Mesenchymal stem cell (in vitro differentiated cells and primary cell): ENCODE measurements at regions not wholly inside any gene's neighbourhood (a gene's known extent, or its start where the extent isn't known, plus 50 kb on each side); places are given as distances from the start of the nearest gene placed in this dataset.

Experiments used
- DNase-seq: peaks from one replicate; pipeline ENCODE4 v3.0.0-alpha.2; 2013
- H2AFZ ChIP-seq: one replicate; pipeline ENCODE4 v1.6.1; 2013; ENCODE audit warnings: low read depth, mild to moderate bottlenecking, control low read depth, inconsistent platforms, low read length, moderate library complexity
- H2AK5ac ChIP-seq: 2 replicates; pipeline ENCODE4 v1.6.1; 2013; ENCODE audit warnings: low read length, moderate library complexity, mild to moderate bottlenecking, inconsistent platforms; ENCODE audit not compliant: severe bottlenecking
- H2BK120ac ChIP-seq: one replicate; pipeline ENCODE4 v1.6.1; 2013; ENCODE audit warnings: low read depth, mild to moderate bottlenecking, inconsistent platforms, low read length, moderate library complexity
- H2BK12ac ChIP-seq, 2 experiments: one replicate each; pipeline ENCODE4 v1.6.1; 2013; ENCODE audit warnings: inconsistent platforms in 2 of 2, low read length in 2 of 2, mild to moderate bottlenecking in 2 of 2, moderate library complexity in 2 of 2, control low read depth in 1 of 2
- H2BK15ac ChIP-seq: one replicate; pipeline ENCODE4 v1.6.1; 2013; ENCODE audit warnings: mild to moderate bottlenecking, low read depth, inconsistent platforms; ENCODE audit not compliant: poor library complexity, severe bottlenecking
- H2BK5ac ChIP-seq: 2 replicates; pipeline ENCODE4 v1.6.1; 2013; ENCODE audit warnings: low read depth, mild to moderate bottlenecking, low read length, control low read depth, inconsistent platforms; ENCODE audit not compliant: poor library complexity, severe bottlenecking
- H3K14ac ChIP-seq, 2 experiments: one replicate each; pipeline ENCODE4 v1.6.1; 2013; ENCODE audit warnings: inconsistent platforms in 2 of 2, low read length in 2 of 2, control low read depth in 1 of 2, mild to moderate bottlenecking in 1 of 2, moderate library complexity in 1 of 2
- H3K18ac ChIP-seq, 2 experiments: one replicate each; pipeline ENCODE4 v1.6.1; 2013; ENCODE audit warnings: inconsistent platforms in 2 of 2, low read length in 2 of 2, control low read depth in 1 of 2, low read depth in 1 of 2, mild to moderate bottlenecking in 1 of 2
- H3K23ac ChIP-seq, 2 experiments: one replicate each; pipeline ENCODE4 v1.6.1; 2013; ENCODE audit warnings: inconsistent platforms in 2 of 2, low read length in 2 of 2, mild to moderate bottlenecking in 2 of 2, moderate library complexity in 2 of 2, control low read depth in 1 of 2
- H3K27ac ChIP-seq: 2 replicates; pipeline ENCODE4 v1.5.1; 2013; ENCODE audit warnings: mild to moderate bottlenecking, moderate library complexity, low read length, control low read depth, inconsistent platforms; ENCODE audit not compliant: poor library complexity, severe bottlenecking
- H3K27me3 ChIP-seq, 2 experiments: 2 replicates each; pipeline versions ENCODE4 v1.6.1 to v1.7.0; 2013; ENCODE audit warnings: low read length in 2 of 2, mild to moderate bottlenecking in 2 of 2, moderate library complexity in 2 of 2, control low read depth in 1 of 2, inconsistent platforms in 1 of 2; ENCODE audit not compliant: control insufficient read depth in 1 of 2, insufficient read depth in 1 of 2
- H3K36me3 ChIP-seq, 2 experiments: 2 replicates each; pipeline versions ENCODE4 v1.6.1 to v1.7.0; 2013; ENCODE audit warnings: low read length in 2 of 2, control low read depth in 1 of 2, inconsistent platforms in 1 of 2, low read depth in 1 of 2, mild to moderate bottlenecking in 1 of 2; ENCODE audit not compliant: insufficient read depth in 2 of 2, control insufficient read depth in 1 of 2
- H3K4ac ChIP-seq, 2 experiments: one replicate each; pipeline ENCODE4 v1.6.1; 2013; ENCODE audit warnings: inconsistent platforms in 2 of 2, low read length in 2 of 2, mild to moderate bottlenecking in 2 of 2, moderate library complexity in 2 of 2, control low read depth in 1 of 2, low read depth in 1 of 2
- H3K4me1 ChIP-seq: 2 replicates; pipeline ENCODE4 v1.6.1; 2013; ENCODE audit warnings: low read depth, low read length, control low read depth; ENCODE audit not compliant: control insufficient read depth, insufficient read depth
- H3K4me2 ChIP-seq: 2 replicates; pipeline ENCODE4 v1.6.1; 2013; ENCODE audit warnings: low read length, mild to moderate bottlenecking, inconsistent platforms; ENCODE audit not compliant: poor library complexity, severe bottlenecking
- H3K4me3 ChIP-seq, 2 experiments: 2 replicates each; pipeline versions ENCODE4 v1.5.1 to v1.7.0; 2013; ENCODE audit warnings: low read length in 2 of 2, mild to moderate bottlenecking in 2 of 2, control low read depth in 1 of 2, low read depth in 1 of 2; ENCODE audit not compliant: insufficient read depth in 1 of 2
- H3K79me1 ChIP-seq: replicated peaks from 2 replicates; pipeline ENCODE4 v1.6.1; 2013; ENCODE audit warnings: mild to moderate bottlenecking, control low read depth, low read length, inconsistent platforms; ENCODE audit not compliant: poor library complexity, severe bottlenecking
- H3K9ac ChIP-seq: 2 replicates; pipeline ENCODE4 v1.7.0; 2013; ENCODE audit warnings: mild to moderate bottlenecking, low read length, moderate library complexity
- H3K9me3 ChIP-seq: 2 replicates; pipeline ENCODE4 v1.7.0; 2013; ENCODE audit warnings: mild to moderate bottlenecking, low read length; ENCODE audit not compliant: control insufficient read depth
- H4K8ac ChIP-seq: one replicate; pipeline ENCODE4 v1.6.1; 2013; ENCODE audit warnings: inconsistent platforms, mild to moderate bottlenecking, low read length, moderate library complexity
- H4K91ac ChIP-seq: one replicate; pipeline ENCODE4 v1.6.1; 2013; ENCODE audit warnings: mild to moderate bottlenecking, low read length, inconsistent platforms
- WGBS: methylation state at CpG from one replicate; pipeline ENCODE4 v1.1.7; 2013; ENCODE audit warnings: mixed read lengths; 5-methylcytosine and 5-hydroxymethylcytosine counted together

DNA sequence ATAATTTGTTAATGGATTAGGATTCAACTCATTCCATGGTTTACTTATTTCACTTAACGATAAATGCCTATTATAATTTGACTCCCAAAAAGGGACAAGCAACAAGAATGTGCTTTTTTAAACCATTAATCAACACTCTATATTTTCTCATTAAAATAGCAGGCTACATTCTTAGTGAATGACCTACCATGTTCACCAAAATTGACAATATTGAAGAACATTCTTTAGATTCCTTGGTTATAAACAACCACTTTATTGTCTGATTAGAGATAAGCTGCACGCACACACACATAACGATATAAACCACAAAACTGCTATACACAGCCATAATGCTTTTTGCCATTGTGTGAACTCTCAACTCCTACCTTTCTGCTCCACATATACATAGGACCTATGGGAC is 75.4 kb upstream of the LRRC7 start:
- H3K9me3 ChIP-seq = peaks cover 5% of the 10 kb centered on the region
- no peaks in the 10 kb centered on the region for H3K79me1 ChIP-seq
- no peaks in the 10 kb centered on the region for H3K27me3 ChIP-seq
- H3K27ac ChIP-seq = no peak overlapping the region
- no peak overlapping the region for H2AK5ac ChIP-seq
- no peak overlapping the region for H3K9ac ChIP-seq
- H2BK15ac ChIP-seq = no peak overlapping the region
- no peak overlapping the region for H2BK12ac ChIP-seq
- H2BK120ac ChIP-seq = no peak overlapping the region
- 30% methylated on average over 3 of the region's 3 CpGs for WGBS
- no peak overlapping the region for H3K18ac ChIP-seq
- H3K14ac ChIP-seq = no peak overlapping the region
- H3K36me3 ChIP-seq = no peaks in the 10 kb centered on the region
- no peak overlapping the region for H4K91ac ChIP-seq
- no peak overlapping the region for H2BK5ac ChIP-seq
- H3K23ac ChIP-seq = no peak overlapping the region
- no peak overlapping the region for H2AFZ ChIP-seq
- H3K4ac ChIP-seq = no peak overlapping the region
- no peaks in the 10 kb centered on the region for H3K4me1 ChIP-seq
- no peak overlapping the region for H3K4me3 ChIP-seq
- H3K4me2 ChIP-seq = no peak overlapping the region
- DNase-seq = no peak
- no peak overlapping the region for H4K8ac ChIP-seq

DNA sequence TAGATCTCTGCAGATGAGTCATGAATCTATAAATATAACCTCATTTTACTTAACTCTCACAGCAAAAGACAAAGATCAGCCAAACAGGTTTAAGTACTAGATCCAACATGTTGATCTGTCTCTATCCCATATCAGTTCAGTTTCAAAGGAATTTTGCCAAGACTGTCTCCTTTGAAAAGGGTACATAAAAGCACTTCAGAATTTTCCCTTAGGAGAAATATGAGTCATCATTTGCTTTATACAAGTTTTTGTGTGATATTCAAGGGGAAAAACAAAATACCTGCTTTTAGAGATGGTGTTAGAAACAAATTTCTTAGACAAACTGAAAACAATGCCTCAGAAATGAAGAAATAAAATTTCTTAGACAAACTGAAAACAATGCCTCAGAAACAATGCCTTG is 73.5 kb upstream of the LRRC7 start:
- H3K4me1 ChIP-seq = no peaks in the 10 kb centered on the region
- no peak overlapping the region for H3K27ac ChIP-seq
- no peak overlapping the region for H4K91ac ChIP-seq
- H3K9me3 ChIP-seq = no peaks in the 10 kb centered on the region
- no peak overlapping the region for H3K18ac ChIP-seq
- H3K79me1 ChIP-seq = no peaks in the 10 kb centered on the region
- peak; percentile 13 for DNase-seq
- no peak overlapping the region for H2AK5ac ChIP-seq
- no peak overlapping the region for H3K4ac ChIP-seq
- no peaks in the 10 kb centered on the region for H3K27me3 ChIP-seq
- no peaks in the 10 kb centered on the region for H3K36me3 ChIP-seq
- no peak overlapping the region for H3K23ac ChIP-seq
- H3K14ac ChIP-seq = no peak overlapping the region
- no peak overlapping the region for H3K9ac ChIP-seq
- H2BK12ac ChIP-seq = no peak overlapping the region
- no peak overlapping the region for H2BK120ac ChIP-seq
- H2BK5ac ChIP-seq = no peak overlapping the region
- H4K8ac ChIP-seq = no peak overlapping the region
- H3K4me2 ChIP-seq = no peak overlapping the region
- no peak overlapping the region for H3K4me3 ChIP-seq
- no peak overlapping the region for H2AFZ ChIP-seq
- no peak overlapping the region for H2BK15ac ChIP-seq

DNA sequence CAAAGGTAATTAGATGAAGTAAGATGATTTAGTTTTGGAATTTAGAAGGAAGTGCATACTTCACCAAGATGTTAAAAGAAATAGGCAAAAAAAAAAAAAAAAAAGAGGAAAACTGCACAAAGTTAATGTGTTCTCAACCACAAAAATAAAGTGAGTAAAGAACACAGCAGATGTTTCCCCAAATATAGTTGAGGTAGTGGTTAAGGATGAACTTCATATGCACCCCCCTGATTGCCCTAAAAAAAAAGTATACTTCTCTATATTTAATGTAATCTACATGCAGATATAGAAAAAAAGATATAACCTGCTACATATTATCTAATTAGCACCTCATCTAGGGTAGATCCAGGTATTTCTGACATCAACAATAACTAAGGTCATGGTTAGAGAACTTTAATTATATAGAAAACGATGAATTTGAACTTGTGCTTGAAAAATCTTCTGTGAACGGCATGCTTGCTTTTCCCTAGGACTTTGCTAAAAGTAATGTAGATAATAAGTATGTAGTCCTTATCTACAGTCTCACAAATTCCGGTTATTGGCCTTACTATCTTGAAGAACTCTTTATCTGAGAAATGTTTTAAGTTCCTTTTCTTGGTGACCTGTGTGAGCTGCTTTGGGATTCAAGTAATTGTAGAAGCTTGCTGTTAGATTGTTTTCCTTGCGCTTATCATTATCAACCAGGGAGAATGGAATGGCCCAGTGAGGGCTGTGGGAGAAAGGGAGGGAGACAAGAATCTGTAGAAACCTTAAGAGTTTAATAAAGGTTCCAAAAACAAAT is 70.1 kb upstream of the LRRC7 start:
- H2BK120ac ChIP-seq = no peak overlapping the region
- DNase-seq = no peak
- no peaks in the 10 kb centered on the region for H3K79me1 ChIP-seq
- no peak overlapping the region for H2BK5ac ChIP-seq
- no peaks in the 10 kb centered on the region for H3K27me3 ChIP-seq
- H3K36me3 ChIP-seq = no peaks in the 10 kb centered on the region
- H3K9ac ChIP-seq = no peak overlapping the region
- H3K14ac ChIP-seq = no peak overlapping the region
- H2AFZ ChIP-seq = no peak overlapping the region
- no peak overlapping the region for H3K4me2 ChIP-seq
- H4K8ac ChIP-seq = no peak overlapping the region
- no peak overlapping the region for H3K27ac ChIP-seq
- no peak overlapping the region for H3K23ac ChIP-seq
- no peak overlapping the region for H4K91ac ChIP-seq
- H3K4ac ChIP-seq = no peak overlapping the region
- no peaks in the 10 kb centered on the region for H3K9me3 ChIP-seq
- H2AK5ac ChIP-seq = no peak overlapping the region
- WGBS = 89% methylated on average over 4 of the region's 4 CpGs
- no peak overlapping the region for H2BK12ac ChIP-seq
- H2BK15ac ChIP-seq = no peak overlapping the region
- no peak overlapping the region for H3K4me3 ChIP-seq
- no peaks in the 10 kb centered on the region for H3K4me1 ChIP-seq
- H3K18ac ChIP-seq = no peak overlapping the region

DNA sequence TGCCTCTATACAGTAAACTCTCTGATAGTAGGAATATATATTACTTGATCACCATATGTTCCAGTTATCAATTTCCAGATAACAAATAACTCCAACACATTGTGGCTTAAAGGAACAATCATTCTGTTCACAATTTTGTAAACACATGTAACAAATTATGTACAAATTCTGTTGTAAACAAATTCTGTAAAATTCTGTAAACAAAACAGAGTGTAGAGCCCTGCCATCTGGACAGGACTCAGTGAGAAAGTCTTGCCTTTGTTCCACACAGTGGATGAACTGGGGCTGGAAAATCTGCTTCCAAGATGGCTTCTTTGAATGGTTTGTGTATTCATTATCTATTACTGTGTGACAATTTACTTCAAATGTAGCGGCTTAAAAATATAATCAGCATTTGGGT is 69.0 kb upstream of the LRRC7 start:
- Histone ChIP-seq H2BK12ac (no peak overlapping the region), H2BK5ac (no peak overlapping the region), H3K4ac (no peak overlapping the region), H3K18ac (no peak overlapping the region), H3K27ac (no peak overlapping the region), H3K4me1 (no peaks in the 10 kb centered on the region), H3K4me3 (no peak overlapping the region), H3K4me2 (no peak overlapping the region), H4K8ac (no peak overlapping the region), H3K9me3 (no peaks in the 10 kb centered on the region), H3K9ac (no peak overlapping the region), H3K79me1 (no peaks in the 10 kb centered on the region), H2BK15ac (no peak overlapping the region), H3K14ac (no peak overlapping the region), H3K23ac (no peak overlapping the region), H4K91ac (no peak overlapping the region), H3K36me3 (no peaks in the 10 kb centered on the region), H2AFZ (no peak overlapping the region), H2AK5ac (no peak overlapping the region), H2BK120ac (no peak overlapping the region), H3K27me3 (no peaks in the 10 kb centered on the region)
- WGBS = 59% methylated on average over 1 of the region's 1 CpG
- no peak for DNase-seq
